PFSK-1 (cell line): ENCODE measurements at regions not wholly inside any gene's neighbourhood (a gene's known extent, or its start where the extent isn't known, plus 50 kb on each side); places are given as distances from the start of the nearest gene placed in this dataset.

Experiments used
- FOXP2 ChIP-seq: optimal IDR thresholded peaks from 2 replicates; pipeline ENCODE3; 2011; ENCODE audit warnings: borderline replicate concordance, control low read depth, inconsistent platforms; ENCODE audit not compliant: insufficient read depth; ENCODE audit errors: extremely low read length, extremely low read depth
- POLR2AphosphoS5 ChIP-seq: IDR thresholded peaks from 2 replicates; pipeline ENCODE4 v1.6.1; 2012; ENCODE audit warnings: low read depth, mild to moderate bottlenecking, control low read depth, low read length, moderate library complexity
- REST ChIP-seq, 2 experiments: IDR thresholded peaks; 2 replicates each; pipeline versions ENCODE4 v1.6.1 to v1.8.0; 2011 to 2012; ENCODE audit warnings: low read depth in 2 of 2, low read length in 2 of 2, control low read depth in 1 of 2, inconsistent platforms in 1 of 2, mild to moderate bottlenecking in 1 of 2, moderate library complexity in 1 of 2; ENCODE audit not compliant: insufficient read depth in 1 of 2
- SIN3A ChIP-seq: IDR thresholded peaks from 2 replicates; pipeline ENCODE4 v1.6.1; 2012; ENCODE audit warnings: mild to moderate bottlenecking, low read length, moderate library complexity, borderline replicate concordance; ENCODE audit not compliant: insufficient read depth
- TAF1 ChIP-seq: IDR thresholded peaks from 2 replicates; pipeline ENCODE4 v1.6.1; 2012; ENCODE audit warnings: low read length, control low read depth, borderline replicate concordance; ENCODE audit not compliant: insufficient read depth

GRCh38 chr13:106911020-106911419 lies 343.1 kb upstream of the ARGLU1 start:
- TF ChIP-seq SIN3A = no peak
- no peak for TF ChIP-seq POLR2AphosphoS5
- no peak for TF ChIP-seq TAF1
- no peak for TF ChIP-seq FOXP2
- TF ChIP-seq REST (IDR thresholded peaks at IDR 0.05; ENCODE audit: insufficient read depth in 1 of 2, low read depth in 2 of 2, low read length in 2 of 2) = no peak
